HFF-Myc (cell line): ENCODE measurements at regions not wholly inside any gene's neighbourhood (a gene's known extent, or its start where the extent isn't known, plus 50 kb on each side); places are given as distances from the start of the nearest gene placed in this dataset.

Source experiments
- DNase-seq: peaks from one replicate; pipeline ENCODE4 v3.0.0-alpha.2; 2011; ENCODE audit warnings: low read depth; ENCODE audit errors: extremely low read depth
- H3K4me3 ChIP-seq: replicated peaks from 2 replicates; pipeline ENCODE4 v1.5.1; 2011; ENCODE audit warnings: low read depth, mild to moderate bottlenecking, control low read depth, low read length
- TF ChIP-seq, protein P1 (sequence below): IDR thresholded peaks from 2 replicates; pipeline ENCODE4 v1.5.1; 2012; ENCODE audit warnings: mild to moderate bottlenecking, low read depth, low read length, control low read depth; ENCODE audit errors: missing control alignments

DNA sequence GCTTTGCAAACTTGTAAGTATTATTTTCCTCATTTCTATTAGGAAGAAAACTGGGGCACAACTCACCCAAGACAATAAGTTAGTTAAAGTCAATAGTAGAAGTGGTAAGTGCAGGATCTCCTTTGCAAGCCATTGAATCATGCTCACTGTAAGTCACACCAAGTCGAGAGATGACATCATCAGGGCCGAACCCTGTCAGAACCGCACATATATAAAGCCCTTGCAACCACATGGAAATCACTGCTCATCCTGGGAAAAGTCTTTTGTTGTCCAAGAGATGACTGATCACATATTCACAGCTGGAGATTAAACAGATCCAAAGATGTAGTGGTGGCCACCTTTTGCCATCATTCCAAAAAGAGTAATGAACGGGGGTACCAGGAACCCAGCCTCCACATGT lies 484.8 kb upstream of the ID2 start:
- TF ChIP-seq, protein P1, sequence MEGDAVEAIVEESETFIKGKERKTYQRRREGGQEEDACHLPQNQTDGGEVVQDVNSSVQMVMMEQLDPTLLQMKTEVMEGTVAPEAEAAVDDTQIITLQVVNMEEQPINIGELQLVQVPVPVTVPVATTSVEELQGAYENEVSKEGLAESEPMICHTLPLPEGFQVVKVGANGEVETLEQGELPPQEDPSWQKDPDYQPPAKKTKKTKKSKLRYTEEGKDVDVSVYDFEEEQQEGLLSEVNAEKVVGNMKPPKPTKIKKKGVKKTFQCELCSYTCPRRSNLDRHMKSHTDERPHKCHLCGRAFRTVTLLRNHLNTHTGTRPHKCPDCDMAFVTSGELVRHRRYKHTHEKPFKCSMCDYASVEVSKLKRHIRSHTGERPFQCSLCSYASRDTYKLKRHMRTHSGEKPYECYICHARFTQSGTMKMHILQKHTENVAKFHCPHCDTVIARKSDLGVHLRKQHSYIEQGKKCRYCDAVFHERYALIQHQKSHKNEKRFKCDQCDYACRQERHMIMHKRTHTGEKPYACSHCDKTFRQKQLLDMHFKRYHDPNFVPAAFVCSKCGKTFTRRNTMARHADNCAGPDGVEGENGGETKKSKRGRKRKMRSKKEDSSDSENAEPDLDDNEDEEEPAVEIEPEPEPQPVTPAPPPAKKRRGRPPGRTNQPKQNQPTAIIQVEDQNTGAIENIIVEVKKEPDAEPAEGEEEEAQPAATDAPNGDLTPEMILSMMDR: no peak
- DNase-seq: no peak
- no peak overlapping the region for H3K4me3 ChIP-seq

DNA sequence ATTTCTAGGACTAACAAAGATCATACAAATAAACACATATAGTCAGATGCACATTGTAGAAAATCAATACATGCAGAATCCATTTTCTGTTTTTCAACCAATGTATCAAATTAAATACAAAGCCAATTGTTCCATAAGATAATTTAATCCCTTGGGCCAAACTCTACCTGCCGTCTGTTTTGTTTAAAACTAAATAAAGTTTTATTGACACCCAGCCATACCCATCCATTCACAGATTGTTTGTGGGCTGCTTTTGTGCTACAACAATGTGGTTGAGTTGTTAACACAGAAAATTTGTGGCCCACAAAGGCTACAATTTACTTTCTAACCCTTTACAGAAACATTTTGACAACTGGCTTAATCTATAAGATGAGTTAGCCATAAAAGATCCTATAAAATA lies 484.0 kb upstream of the ID2 start:
- no peak overlapping the region for H3K4me3 ChIP-seq
- TF ChIP-seq, protein P1: no peak
- no peak for DNase-seq

DNA sequence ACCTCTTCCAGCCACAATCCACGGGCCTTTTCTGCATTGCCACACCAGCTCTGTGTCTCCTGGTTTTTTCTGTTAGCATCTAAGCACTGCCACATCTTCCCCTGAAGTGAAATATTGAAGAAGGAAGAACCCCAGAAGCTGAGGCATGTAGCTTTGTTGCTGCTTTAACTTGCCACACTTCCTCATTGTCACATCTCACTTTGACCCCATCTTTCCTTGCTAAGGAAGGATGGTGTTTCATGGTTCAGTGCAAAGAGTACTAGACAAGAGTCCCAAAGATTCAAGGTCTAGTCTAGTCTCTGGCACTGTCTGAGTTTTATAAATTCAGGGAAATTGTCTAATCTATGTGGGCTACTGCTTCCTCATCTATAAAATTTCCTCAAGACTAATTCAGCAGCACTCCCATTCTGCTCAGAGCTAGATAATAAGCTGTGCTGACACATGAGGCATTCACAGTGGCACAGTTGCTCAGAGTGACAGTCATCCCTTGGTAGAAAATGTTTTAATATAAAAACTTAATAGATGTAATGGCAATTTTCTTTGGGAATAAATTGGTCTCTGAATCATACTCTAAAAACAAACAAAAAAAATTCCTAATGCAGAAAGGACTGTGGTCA lies 483.0 kb upstream of the ID2 start:
- no peak overlapping the region for H3K4me3 ChIP-seq
- DNase-seq: no peak
- TF ChIP-seq, protein P1: no peak

- TF ChIP-seq, protein P1: no peak
- no peak for DNase-seq
- H3K4me3 ChIP-seq: no peak overlapping the region
Measured at GRCh38 chr2:8202132-8202531, 479.7 kb upstream of the ID2 start.

GRCh38 chr2:8203364-8203763 lies 478.5 kb upstream of the ID2 start:
- no peak overlapping the region for H3K4me3 ChIP-seq
- TF ChIP-seq, protein P1: no peak
- DNase-seq: no peak

DNA sequence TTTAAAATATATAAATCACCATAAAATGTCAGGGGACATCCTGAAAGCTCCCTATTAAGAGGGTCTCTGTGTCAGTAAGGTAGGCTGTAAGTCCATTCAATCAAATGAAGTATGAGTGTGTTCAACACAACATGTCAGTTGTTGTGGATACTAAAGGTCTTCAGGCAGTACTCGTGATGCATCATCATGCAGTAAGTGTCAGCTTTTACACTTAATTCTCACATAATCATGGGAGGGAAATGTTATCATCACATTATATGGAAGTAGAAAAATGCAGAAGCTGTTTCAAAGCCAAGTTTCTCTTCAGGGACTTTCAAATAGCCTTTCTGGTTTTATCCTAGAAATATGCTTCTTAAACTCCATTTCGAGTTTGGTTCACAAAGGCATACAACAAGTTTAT lies 477.1 kb upstream of the ID2 start:
- no peak overlapping the region for H3K4me3 ChIP-seq
- DNase-seq: no peak
- TF ChIP-seq, protein P1: no peak

GRCh38 chr2:8209494-8209893 lies 472.4 kb upstream of the ID2 start:
- DNase-seq: no peak
- H3K4me3 ChIP-seq: no peak overlapping the region
- TF ChIP-seq, protein P1: no peak
